WTC11 (cell line): ENCODE measurements at regions not wholly inside any gene's neighbourhood (a gene's known extent, or its start where the extent isn't known, plus 50 kb on each side); places are given as distances from the start of the nearest gene placed in this dataset.

Source experiments
- ATAC-seq: fragments of 200-7000 bp; cut with Tn5 transposase; 2 replicates; pipeline ENCODE4 v1.10.0; 2021; ENCODE audit warnings: mild to moderate bottlenecking, moderate library complexity
- CTCF ChIA-PET: fragments of 300-600 bp; sonication (Branson Sonifier 250); formaldehyde crosslinking; loops from one replicate; lab custom pipeline; 2021; ENCODE audit warnings: antibody characterized with exemption; lab: Charles Lee
- POLR2A ChIA-PET: fragments of 350-600 bp; sonication (Branson Sonifier 250); formaldehyde crosslinking; loops from one replicate; lab custom pipeline; 2021; ENCODE audit warnings: antibody characterized with exemption; lab: Charles Lee
- DNase-seq: peaks from one replicate; pipeline ENCODE4 v3.0.0; 2021; ENCODE audit warnings: low spot score
- H3K27ac Mint-ChIP-seq: 2 replicates; pipeline ENCODE4 v1.8.0; 2021; ENCODE audit warnings: mixed read lengths
- H3K27me3 Mint-ChIP-seq: 2 replicates; pipeline ENCODE4 v1.8.0; 2021; ENCODE audit warnings: low read depth, mild to moderate bottlenecking, moderate library complexity, mixed read lengths
- H3K36me3 Mint-ChIP-seq: 2 replicates; pipeline ENCODE4 v1.8.0; 2021; ENCODE audit warnings: mixed read lengths
- H3K4me1 Mint-ChIP-seq: 2 replicates; pipeline ENCODE4 v1.8.0; 2022; ENCODE audit warnings: mixed read lengths
- H3K4me3 Mint-ChIP-seq: 2 replicates; pipeline ENCODE4 v1.8.0; 2021; ENCODE audit warnings: mild to moderate bottlenecking, moderate library complexity, mixed read lengths
- H3K9me3 Mint-ChIP-seq: 2 replicates; pipeline ENCODE4 v1.8.0; 2021; ENCODE audit warnings: mixed read lengths
- E2F4 ChIP-seq: sonication (generic); formaldehyde crosslinking; IDR thresholded peaks from 2 replicates; pipeline ENCODE4 v1.8.1; 2022; ENCODE audit warnings: low read depth, mild to moderate bottlenecking, moderate library complexity, missing genetic modification reagents, borderline replicate concordance
- ELF4 ChIP-seq: sonication (generic); formaldehyde crosslinking; IDR thresholded peaks from 2 replicates; pipeline ENCODE4 v1.8.1; 2022; ENCODE audit warnings: low read depth, mild to moderate bottlenecking, moderate library complexity, missing genetic modification reagents
- FOXP4 ChIP-seq: sonication (generic); formaldehyde crosslinking; IDR thresholded peaks from 2 replicates; pipeline ENCODE4 v1.8.0; 2022; ENCODE audit warnings: mild to moderate bottlenecking, missing genetic modification reagents
- JAZF1 ChIP-seq: fragments of 250-450 bp; sonication (Bioruptor Pico); IDR thresholded peaks from 2 replicates; pipeline ENCODE4 v1.9.0; 2021; ENCODE audit warnings: moderate library complexity, mild to moderate bottlenecking, inconsistent platforms
- NFATC4 ChIP-seq: fragments of 250-450 bp; sonication (Bioruptor Pico); IDR thresholded peaks from 2 replicates; pipeline ENCODE4 v1.9.0; 2021; ENCODE audit warnings: mild to moderate bottlenecking
- PRRX2 ChIP-seq: fragments of 250-450 bp; sonication (Bioruptor Pico); IDR thresholded peaks from 2 replicates; pipeline ENCODE4 v1.8.0; 2021; ENCODE audit warnings: mild to moderate bottlenecking
- RELA ChIP-seq: sonication (generic); formaldehyde crosslinking; IDR thresholded peaks from 2 replicates; pipeline ENCODE4 v1.8.1; 2022; ENCODE audit warnings: missing genetic modification reagents, mild to moderate bottlenecking, borderline replicate concordance
- SP1 ChIP-seq: sonication (generic); formaldehyde crosslinking; conservative IDR thresholded peaks from 2 replicates; pipeline ENCODE4 v1.8.1; 2022; ENCODE audit warnings: missing genetic modification reagents
- TEAD4 ChIP-seq: sonication (generic); formaldehyde crosslinking; IDR thresholded peaks from 2 replicates; pipeline ENCODE4 v1.8.0; 2022; ENCODE audit warnings: mild to moderate bottlenecking, missing genetic modification reagents
- TP53 ChIP-seq: sonication (generic); formaldehyde crosslinking; IDR thresholded peaks from 2 replicates; pipeline ENCODE4 v1.8.1; 2023; ENCODE audit warnings: mild to moderate bottlenecking, missing genetic modification reagents
- ZNF317 ChIP-seq: sonication (generic); formaldehyde crosslinking; IDR thresholded peaks from 2 replicates; pipeline ENCODE4 v1.8.1; 2023; ENCODE audit warnings: low read depth, mild to moderate bottlenecking, moderate library complexity, missing genetic modification reagents, borderline replicate concordance
- ZNF416 ChIP-seq: fragments of 250-450 bp; sonication (Bioruptor Pico); IDR thresholded peaks from 2 replicates; pipeline ENCODE4 v1.9.0; 2021; ENCODE audit warnings: mild to moderate bottlenecking, inconsistent platforms
- ZNF671 ChIP-seq: fragments of 250-450 bp; sonication (Bioruptor Pico); IDR thresholded peaks from 2 replicates; pipeline ENCODE4 v1.8.0; 2021; ENCODE audit warnings: mild to moderate bottlenecking
- TF ChIP-seq, protein P1 (sequence below): fragments of 250-450 bp; sonication (Bioruptor Pico); IDR thresholded peaks from 2 replicates; pipeline ENCODE4 v1.8.0; 2021; ENCODE audit warnings: mild to moderate bottlenecking
- TF ChIP-seq, protein P2 (sequence below): sonication (generic); formaldehyde crosslinking; conservative IDR thresholded peaks from 2 replicates; pipeline ENCODE4 v1.8.1; 2022; ENCODE audit warnings: mild to moderate bottlenecking, missing genetic modification reagents
- TF ChIP-seq, protein P3 (sequence below): fragments of 250-450 bp; sonication (Bioruptor Pico); IDR thresholded peaks from 2 replicates; pipeline ENCODE4 v1.9.0; 2021; ENCODE audit warnings: mild to moderate bottlenecking
- TF ChIP-seq, protein P4 (sequence below): sonication (generic); formaldehyde crosslinking; IDR thresholded peaks from 2 replicates; pipeline ENCODE4 v1.8.1; 2022; ENCODE audit warnings: mild to moderate bottlenecking, moderate library complexity, missing genetic modification reagents
- TF ChIP-seq, protein P5 (sequence below): sonication (generic); formaldehyde crosslinking; IDR thresholded peaks from 2 replicates; pipeline ENCODE4 v1.8.1; 2023; ENCODE audit warnings: mild to moderate bottlenecking, moderate library complexity, missing genetic modification reagents
- TF ChIP-seq, protein P6 (sequence below): sonication (generic); formaldehyde crosslinking; IDR thresholded peaks from 2 replicates; pipeline ENCODE4 v1.8.1; 2022; ENCODE audit warnings: mild to moderate bottlenecking, missing genetic modification reagents, moderate library complexity, borderline replicate concordance

DNA sequence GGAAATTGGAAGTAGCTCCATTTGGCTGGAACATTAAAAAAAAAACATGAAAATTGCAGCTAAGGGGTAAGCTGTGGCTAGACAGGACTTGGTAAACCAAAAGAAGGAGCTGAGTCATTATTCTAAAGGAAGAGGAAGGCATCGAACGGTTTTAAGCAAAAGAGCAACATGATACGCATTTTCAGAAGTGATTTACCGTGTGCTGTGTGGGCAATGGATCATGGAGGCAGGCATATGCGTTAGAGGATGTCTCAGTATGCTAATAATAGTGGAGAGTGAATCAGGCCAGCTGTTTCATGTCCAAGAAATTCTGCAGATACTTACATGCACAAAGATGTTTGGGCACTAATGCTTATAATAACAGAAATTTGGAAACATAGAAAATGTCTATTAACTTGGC, 409.1 kb upstream of the ATP11B start (continued):
- TF ChIP-seq, protein P1, sequence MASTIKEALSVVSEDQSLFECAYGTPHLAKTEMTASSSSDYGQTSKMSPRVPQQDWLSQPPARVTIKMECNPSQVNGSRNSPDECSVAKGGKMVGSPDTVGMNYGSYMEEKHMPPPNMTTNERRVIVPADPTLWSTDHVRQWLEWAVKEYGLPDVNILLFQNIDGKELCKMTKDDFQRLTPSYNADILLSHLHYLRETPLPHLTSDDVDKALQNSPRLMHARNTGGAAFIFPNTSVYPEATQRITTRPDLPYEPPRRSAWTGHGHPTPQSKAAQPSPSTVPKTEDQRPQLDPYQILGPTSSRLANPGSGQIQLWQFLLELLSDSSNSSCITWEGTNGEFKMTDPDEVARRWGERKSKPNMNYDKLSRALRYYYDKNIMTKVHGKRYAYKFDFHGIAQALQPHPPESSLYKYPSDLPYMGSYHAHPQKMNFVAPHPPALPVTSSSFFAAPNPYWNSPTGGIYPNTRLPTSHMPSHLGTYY (CRISPR knock-in tag): no peak
- TF ChIP-seq, protein P2, sequence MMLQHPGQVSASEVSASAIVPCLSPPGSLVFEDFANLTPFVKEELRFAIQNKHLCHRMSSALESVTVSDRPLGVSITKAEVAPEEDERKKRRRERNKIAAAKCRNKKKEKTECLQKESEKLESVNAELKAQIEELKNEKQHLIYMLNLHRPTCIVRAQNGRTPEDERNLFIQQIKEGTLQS: no peak
- TF ChIP-seq ZNF416 (CRISPR knock-in tag) (no peak), TEAD4 (CRISPR knock-in tag) (no peak), E2F4 (no peak), JAZF1 (CRISPR knock-in tag) (no peak), RELA (CRISPR knock-in tag) (no peak), TP53 (CRISPR knock-in tag) (no peak), ELF4 (no peak), ZNF671 (no peak), SP1 (no peak), NFATC4 (CRISPR knock-in tag) (no peak), PRRX2 (CRISPR knock-in tag) (no peak)
- TF ChIP-seq, protein P3, sequence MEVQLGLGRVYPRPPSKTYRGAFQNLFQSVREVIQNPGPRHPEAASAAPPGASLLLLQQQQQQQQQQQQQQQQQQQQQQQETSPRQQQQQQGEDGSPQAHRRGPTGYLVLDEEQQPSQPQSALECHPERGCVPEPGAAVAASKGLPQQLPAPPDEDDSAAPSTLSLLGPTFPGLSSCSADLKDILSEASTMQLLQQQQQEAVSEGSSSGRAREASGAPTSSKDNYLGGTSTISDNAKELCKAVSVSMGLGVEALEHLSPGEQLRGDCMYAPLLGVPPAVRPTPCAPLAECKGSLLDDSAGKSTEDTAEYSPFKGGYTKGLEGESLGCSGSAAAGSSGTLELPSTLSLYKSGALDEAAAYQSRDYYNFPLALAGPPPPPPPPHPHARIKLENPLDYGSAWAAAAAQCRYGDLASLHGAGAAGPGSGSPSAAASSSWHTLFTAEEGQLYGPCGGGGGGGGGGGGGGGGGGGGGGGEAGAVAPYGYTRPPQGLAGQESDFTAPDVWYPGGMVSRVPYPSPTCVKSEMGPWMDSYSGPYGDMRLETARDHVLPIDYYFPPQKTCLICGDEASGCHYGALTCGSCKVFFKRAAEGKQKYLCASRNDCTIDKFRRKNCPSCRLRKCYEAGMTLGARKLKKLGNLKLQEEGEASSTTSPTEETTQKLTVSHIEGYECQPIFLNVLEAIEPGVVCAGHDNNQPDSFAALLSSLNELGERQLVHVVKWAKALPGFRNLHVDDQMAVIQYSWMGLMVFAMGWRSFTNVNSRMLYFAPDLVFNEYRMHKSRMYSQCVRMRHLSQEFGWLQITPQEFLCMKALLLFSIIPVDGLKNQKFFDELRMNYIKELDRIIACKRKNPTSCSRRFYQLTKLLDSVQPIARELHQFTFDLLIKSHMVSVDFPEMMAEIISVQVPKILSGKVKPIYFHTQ (CRISPR knock-in tag): no peak
- TF ChIP-seq, protein P4, sequence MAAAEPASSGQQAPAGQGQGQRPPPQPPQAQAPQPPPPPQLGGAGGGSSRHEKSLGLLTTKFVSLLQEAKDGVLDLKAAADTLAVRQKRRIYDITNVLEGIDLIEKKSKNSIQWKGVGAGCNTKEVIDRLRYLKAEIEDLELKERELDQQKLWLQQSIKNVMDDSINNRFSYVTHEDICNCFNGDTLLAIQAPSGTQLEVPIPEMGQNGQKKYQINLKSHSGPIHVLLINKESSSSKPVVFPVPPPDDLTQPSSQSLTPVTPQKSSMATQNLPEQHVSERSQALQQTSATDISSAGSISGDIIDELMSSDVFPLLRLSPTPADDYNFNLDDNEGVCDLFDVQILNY (CRISPR knock-in tag): no peak

- no peak overlapping the region for H3K27ac Mint-ChIP-seq
- CTCF ChIA-PET: no interaction called here
Measured at GRCh38 chr3:182385356-182385755, 407.9 kb upstream of the ATP11B start.

More at GRCh38 chr3:182385356-182385755, 407.9 kb upstream of the ATP11B start:
- POLR2A ChIA-PET: no interaction called here
- TF ChIP-seq ZNF317 (CRISPR knock-in tag): no peak
- TF ChIP-seq, protein P5, sequence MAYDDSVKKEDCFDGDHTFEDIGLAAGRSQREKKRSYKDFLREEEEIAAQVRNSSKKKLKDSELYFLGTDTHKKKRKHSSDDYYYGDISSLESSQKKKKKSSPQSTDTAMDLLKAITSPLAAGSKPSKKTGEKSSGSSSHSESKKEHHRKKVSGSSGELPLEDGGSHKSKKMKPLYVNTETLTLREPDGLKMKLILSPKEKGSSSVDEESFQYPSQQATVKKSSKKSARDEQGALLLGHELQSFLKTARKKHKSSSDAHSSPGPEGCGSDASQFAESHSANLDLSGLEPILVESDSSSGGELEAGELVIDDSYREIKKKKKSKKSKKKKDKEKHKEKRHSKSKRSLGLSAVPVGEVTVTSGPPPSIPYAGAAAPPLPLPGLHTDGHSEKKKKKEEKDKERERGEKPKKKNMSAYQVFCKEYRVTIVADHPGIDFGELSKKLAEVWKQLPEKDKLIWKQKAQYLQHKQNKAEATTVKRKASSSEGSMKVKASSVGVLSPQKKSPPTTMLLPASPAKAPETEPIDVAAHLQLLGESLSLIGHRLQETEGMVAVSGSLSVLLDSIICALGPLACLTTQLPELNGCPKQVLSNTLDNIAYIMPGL (CRISPR knock-in tag): no peak
- TF ChIP-seq FOXP4 (CRISPR knock-in tag): no peak
- TF ChIP-seq, protein P6, sequence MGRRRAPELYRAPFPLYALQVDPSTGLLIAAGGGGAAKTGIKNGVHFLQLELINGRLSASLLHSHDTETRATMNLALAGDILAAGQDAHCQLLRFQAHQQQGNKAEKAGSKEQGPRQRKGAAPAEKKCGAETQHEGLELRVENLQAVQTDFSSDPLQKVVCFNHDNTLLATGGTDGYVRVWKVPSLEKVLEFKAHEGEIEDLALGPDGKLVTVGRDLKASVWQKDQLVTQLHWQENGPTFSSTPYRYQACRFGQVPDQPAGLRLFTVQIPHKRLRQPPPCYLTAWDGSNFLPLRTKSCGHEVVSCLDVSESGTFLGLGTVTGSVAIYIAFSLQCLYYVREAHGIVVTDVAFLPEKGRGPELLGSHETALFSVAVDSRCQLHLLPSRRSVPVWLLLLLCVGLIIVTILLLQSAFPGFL (CRISPR knock-in tag): no peak
- Mint-ChIP-seq H3K4me3 (no peak overlapping the region), H3K9me3 (peaks cover 10% of the 10 kb centered on the region), H3K36me3 (0 out of 2 replicates have a peak, but pooled peaks cover 8% of the 10 kb centered on the region), H3K4me1 (peaks cover 35% of the 10 kb centered on the region), H3K27me3 (peaks cover 29% of the 10 kb centered on the region)
- DNase-seq (peak; percentile 13), ATAC-seq (peak; percentile 82)
